Suppressor macrophage treated with lipopolysaccharide for 1 hour (primary cell): ENCODE measurements at regions not wholly inside any gene's neighbourhood (a gene's known extent, or its start where the extent isn't known, plus 50 kb on each side); places are given as distances from the start of the nearest gene placed in this dataset.

Experiments
- DNase-seq, 3 donors: peaks; one replicate each; pipeline ENCODE4 v3.0.0-alpha.2; 2020 to 2022

- DNase-seq = peak in 2 of 3 donors; percentile 20 to 22
Observed at GRCh38 chr2:151030663-151031230, 230.9 kb downstream of the RBM43 start.

DNA sequence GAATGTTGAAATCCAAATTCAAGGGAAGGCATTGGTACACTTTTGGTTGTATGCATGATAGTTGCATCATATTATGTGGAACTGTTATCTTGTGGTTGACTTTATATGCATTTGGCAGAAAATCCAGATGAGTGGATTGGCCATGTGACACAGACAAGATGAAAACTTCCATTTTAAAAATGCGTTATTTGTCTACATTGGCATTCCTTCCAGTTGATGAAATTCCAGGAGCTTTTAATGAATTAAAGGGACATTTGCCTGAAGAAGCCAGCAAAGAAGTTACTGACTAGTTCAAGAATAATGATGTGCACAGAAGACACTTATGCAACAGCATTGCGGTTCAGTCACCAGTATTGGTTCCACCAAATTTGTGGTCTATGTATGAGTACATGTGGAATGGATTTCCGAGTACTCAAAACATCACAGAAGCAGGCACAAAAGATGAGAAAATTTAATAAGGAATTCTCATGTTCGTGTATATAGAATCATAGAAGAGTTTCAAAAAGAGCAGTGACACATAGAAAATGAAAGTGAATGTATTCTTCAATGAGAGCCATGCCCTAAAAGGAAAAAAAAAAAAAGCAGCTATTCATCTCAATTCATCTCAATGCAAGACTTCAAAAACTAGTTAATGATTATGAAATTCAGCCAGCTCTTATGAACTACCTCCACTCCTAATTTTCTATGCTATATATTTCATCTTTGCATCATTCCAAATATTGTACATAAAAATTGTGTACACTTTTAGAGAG lies 232.1 kb downstream of the RBM43 start:
- no peak for DNase-seq

GRCh38 chr2:151028691-151029176 lies 232.9 kb downstream of the RBM43 start:
- DNase-seq = no peak

DNA sequence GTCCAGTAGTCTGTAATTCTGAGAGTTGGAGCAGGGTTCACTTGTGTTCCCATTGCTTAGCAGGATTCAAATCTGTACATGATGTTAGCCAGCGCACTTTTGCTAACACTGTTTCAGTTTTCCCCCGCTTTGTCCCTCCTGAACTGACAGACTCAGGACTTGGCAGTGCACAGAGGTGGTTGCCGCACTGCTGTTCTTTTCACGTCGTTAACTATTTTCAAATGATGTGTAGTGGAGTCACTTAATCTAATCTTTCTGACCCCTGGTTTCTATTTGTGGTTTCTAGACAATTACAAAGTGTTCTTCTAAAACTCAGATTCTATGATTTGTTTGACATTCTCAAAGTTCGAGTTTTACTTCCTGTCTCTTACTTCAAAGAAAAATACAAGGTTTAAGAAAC lies 234.5 kb downstream of the RBM43 start:
- DNase-seq = no peak

GRCh38 chr2:151025816-151026215 lies 235.8 kb downstream of the RBM43 start:
- DNase-seq = no peak

DNA sequence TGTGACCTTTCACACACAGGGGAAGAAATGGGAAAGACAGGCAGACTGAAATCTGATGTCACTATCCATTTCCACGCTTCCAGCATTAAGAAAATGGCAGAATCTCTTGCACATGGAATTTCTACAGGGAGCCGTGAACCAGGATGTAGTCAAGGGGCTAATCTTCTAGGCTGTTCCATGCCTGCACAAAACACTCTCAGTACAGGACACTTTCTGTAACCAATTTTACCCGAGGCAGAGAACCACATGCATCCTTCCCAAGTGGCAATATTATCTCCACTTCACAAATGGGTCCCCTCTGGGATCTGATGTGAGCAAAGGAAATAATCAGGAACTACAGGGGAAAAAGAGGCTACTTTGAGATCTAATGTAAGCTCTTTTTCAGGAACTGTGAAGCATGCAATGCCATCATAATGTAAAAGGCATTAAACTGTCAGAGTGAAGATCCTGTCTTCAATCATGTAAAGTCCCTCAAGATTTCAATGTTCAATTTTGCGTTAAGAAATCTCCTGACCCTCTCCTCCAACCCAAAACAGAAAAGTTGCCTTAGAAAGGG lies 236.9 kb downstream of the RBM43 start:
- no peak for DNase-seq

DNA sequence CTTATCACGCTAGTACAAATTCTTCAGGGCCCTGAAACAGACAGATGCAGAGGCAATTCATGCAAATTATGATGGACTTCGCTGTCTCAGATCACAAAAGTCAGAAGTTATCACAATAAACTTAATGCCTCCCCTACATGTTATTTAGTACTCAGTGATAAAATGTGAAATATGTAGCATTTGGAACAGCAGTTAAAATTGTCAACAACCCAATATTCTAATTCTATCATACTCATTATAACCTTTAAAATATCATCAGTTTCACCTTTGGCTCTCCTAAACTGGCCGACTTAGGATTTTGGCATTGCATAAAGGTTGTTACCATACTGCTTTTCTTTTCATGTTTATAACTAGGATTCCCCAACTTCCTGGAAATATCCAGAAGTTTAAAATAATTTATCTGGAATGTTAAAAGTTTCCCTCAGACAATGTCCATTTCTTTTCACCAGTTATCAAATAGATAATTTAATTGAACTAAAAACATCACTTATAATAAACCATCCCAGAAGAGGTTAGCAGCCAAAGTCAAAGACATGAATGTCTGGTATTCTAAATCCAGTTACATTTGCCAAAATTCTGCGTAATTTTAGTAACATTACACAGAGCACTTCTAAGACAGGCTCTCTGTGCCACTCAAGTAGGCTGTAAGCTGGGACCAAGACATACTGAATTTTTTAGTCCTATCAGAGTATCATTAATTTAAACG lies 239.8 kb downstream of the RBM43 start:
- DNase-seq = no peak

DNA sequence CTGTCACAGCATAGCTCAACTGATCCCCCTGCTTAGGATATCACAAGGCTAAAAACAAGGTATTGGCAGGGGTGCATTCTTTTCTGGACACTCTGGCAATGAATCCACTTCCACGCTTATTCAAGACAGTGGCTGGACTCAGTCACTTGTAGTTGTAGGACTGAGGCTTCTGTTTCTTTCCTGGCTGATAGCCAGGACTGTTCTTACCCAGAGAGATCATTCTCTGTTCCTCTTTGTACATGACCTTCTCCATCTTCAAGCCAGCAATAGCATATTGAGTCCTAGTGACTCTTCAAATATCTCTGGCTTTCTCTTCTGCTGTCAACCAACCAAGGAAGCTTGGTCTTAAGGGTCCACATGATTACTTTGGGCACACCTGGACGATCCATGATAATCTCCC lies 241.3 kb downstream of the RBM43 start:
- peak in 2 of 3 donors; percentile 13 to 37 for DNase-seq

- DNase-seq = no peak
Observed at GRCh38 chr2:151009437-151010175, 252.1 kb downstream of the RBM43 start.

- DNase-seq = no peak
Observed at GRCh38 chr2:151007365-151007764, 254.3 kb downstream of the RBM43 start.

DNA sequence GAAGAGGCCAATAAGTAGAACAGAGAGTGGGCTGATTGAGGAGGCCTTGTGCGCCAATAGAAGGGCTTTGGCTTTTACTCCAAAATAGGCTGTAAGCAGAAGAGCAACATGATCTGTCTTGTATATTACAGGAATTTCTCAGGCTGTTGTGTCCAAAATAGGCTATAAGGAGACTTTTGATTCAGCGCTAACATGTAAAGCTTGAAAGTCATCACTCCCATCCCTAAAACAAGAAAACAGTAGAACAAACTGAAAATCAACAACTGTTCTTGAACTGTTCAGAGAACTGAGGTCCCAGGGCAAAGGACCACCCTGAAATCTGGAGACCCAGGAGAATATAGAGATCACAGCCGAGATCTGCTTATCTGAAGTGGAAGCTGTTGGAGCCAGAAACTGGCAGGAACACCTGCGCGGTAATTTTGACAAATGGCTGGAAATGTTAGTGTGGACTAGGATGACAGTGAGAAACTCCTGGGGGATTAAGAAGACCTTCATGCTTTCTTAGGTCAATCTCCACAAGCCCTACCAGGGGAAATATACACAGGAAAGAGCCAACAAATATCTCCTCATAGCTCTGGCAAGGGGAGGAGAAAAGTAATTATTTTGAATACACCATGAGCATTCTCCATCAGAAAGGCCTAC lies 258.6 kb downstream of the RBM43 start:
- DNase-seq = no peak

GRCh38 chr2:150997702-150998440 lies 263.8 kb downstream of the RBM43 start:
- DNase-seq = no peak

- DNase-seq = no peak
Observed at GRCh38 chr2:150997066-150997465, 264.6 kb downstream of the RBM43 start.

GRCh38 chr2:150994076-150994475 lies 267.6 kb downstream of the RBM43 start:
- DNase-seq = no peak

DNA sequence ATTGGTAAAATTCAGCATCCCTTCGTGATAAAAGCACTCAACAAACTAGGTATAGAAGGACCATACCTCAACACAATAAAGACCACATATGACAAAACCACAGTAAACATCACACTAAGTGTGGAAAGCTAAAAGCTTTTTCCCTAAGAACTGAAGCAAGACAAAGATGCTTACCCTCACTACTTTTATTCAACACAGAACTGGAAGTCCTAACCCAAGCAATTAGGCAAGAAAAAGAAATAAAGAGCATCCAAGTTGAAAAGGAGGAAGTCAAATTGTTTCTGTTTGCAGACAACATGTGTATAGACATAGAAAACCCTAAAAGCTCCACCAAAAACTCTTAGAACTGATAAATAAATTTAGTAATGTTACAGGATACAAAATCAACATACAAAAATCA lies 271.7 kb downstream of the RBM43 start:
- no peak for DNase-seq

- no peak for DNase-seq
Observed at GRCh38 chr2:150985741-150986140, 275.9 kb downstream of the RBM43 start.

GRCh38 chr2:150983314-150983897 lies 278.3 kb downstream of the RBM43 start:
- DNase-seq = no peak

DNA sequence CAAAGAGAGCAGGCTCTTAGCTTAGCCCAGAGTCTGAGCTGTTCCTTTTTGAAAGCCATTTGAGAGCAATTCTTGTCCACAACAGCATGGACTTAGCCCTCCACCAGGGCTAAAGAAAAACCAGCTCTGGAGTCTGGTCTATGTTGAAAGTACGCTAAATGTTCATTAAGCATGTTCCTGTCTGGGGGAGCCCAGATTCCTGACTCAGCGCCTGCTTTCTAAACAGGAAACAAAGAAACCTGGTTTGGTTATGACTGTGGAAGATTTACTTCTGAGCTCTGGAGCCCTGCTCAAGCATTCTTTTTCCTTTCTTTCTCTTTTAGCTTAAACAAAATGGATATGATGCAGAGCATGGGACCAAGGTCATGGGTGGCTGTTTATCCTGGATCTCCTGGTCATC lies 279.8 kb downstream of the RBM43 start:
- DNase-seq = peak in 1 of 3 donors; percentile 17

DNA sequence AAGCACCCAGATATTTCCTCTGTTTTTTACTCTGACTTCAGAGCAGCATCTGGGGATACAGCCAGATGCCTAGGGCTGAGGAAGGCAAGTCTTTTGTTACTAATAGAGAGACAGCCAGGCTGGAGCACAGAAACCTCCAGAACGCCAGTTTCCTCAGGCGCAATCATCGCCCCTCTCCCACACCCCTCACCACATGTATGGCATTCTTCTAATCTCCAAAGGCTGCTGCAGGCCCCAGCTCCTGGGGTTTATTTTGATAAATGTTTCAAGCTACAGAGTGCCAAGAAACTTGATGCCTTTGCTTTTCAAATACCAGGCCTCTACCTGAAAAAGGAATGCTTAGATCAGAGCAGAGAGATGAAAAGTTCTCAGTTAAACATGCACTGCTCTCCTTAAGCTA lies 283.6 kb downstream of the RBM43 start:
- no peak for DNase-seq

DNA sequence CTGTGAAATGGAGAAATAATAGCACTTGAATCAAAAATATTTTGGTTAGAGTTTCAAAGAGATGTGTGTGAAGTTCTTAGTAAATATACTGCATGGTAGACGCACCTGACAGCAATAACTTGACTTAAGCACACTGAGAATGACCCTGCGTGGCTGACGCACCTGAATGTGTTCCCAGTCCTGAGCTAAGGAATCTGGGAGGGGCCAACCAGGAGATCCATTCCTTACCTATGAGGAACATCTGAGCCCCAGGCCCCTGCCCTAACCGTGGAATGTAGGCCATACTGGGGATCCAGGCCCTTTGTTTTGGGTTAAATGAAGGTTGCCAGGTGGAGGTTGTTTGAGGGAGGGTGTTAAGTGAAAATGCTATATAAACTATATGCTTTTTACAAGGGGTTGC lies 284.4 kb downstream of the RBM43 start:
- DNase-seq = no peak

- DNase-seq = no peak
Observed at GRCh38 chr2:150976604-150977003, 285.1 kb downstream of the RBM43 start.
